IMR-90 (cell line): ENCODE measurements at regions not wholly inside any gene's neighbourhood (a gene's known extent, or its start where the extent isn't known, plus 50 kb on each side); places are given as distances from the start of the nearest gene placed in this dataset.

Experiments used
- ATAC-seq: fragments of 200-7000 bp; cut with Tn5 transposase; 2 replicates; pipeline ENCODE4 v1.9.1; 2020; ENCODE audit warnings: low read depth, mild to moderate bottlenecking, moderate library complexity
- BruUV-seq: library from RNA; stranded (reverse); fragments of 400-500 nt; replicated peaks from 2 replicates; lab custom pipeline; 2021; lab: Mats Ljungman, UMichigan
- CTCF ChIA-PET: fragments of 300-600 bp; formaldehyde crosslinking; extraction: SDS; loops from one replicate; lab custom pipeline; 2021; ENCODE audit warnings: antibody characterized with exemption; lab: Yijun Ruan, JAX
- POLR2A ChIA-PET: fragments of 300-600 bp; sonication (Branson Sonifier 250); formaldehyde crosslinking; loops from one replicate; lab custom pipeline; 2022; ENCODE audit warnings: antibody characterized with exemption; ENCODE audit not compliant: unreplicated experiment; lab: Charles Lee
- DNase-seq: peaks from one replicate; pipeline ENCODE4 v3.0.0; 2013
- H2AFZ ChIP-seq: replicated peaks from 2 replicates; pipeline ENCODE3; 2013; ENCODE audit warnings: low read length, mild to moderate bottlenecking; ENCODE audit not compliant: poor library complexity
- H2AK5ac ChIP-seq: 2 replicates; pipeline ENCODE4 v1.6.1; 2013; ENCODE audit warnings: low read depth, low read length, inconsistent platforms
- H2AK9ac ChIP-seq: replicated peaks from 2 replicates; pipeline ENCODE3; 2013; ENCODE audit warnings: mild to moderate bottlenecking, low read depth, low read length, moderate library complexity; ENCODE audit not compliant: poor library complexity
- H2BK120ac ChIP-seq: 2 replicates; pipeline ENCODE4 v1.6.1; 2013; ENCODE audit warnings: low read depth, low read length, inconsistent platforms
- H2BK15ac ChIP-seq: 3 replicates; pipeline ENCODE4 v1.6.1; 2013; ENCODE audit warnings: low read depth, low read length, inconsistent platforms
- H2BK20ac ChIP-seq: 2 replicates; pipeline ENCODE4 v1.6.1; 2013; ENCODE audit warnings: low read depth, mild to moderate bottlenecking, inconsistent platforms, low read length, moderate library complexity
- H2BK5ac ChIP-seq: 2 replicates; pipeline ENCODE4 v1.6.1; 2013; ENCODE audit warnings: mild to moderate bottlenecking, low read depth, low read length, inconsistent platforms; ENCODE audit not compliant: poor library complexity, severe bottlenecking
- H3K14ac ChIP-seq: replicated peaks from 2 replicates; pipeline ENCODE4 v1.6.1; 2013; ENCODE audit warnings: low read depth, low read length, inconsistent platforms
- H3K18ac ChIP-seq: 2 replicates; pipeline ENCODE4 v1.6.1; 2013; ENCODE audit warnings: low read depth, low read length, control low read depth
- H3K23ac ChIP-seq: 2 replicates; pipeline ENCODE4 v1.6.1; 2013; ENCODE audit warnings: low read depth, low read length, inconsistent platforms
- H3K27ac ChIP-seq: 2 replicates; pipeline ENCODE4 v1.5.1; 2013; ENCODE audit warnings: mild to moderate bottlenecking, control low read depth, low read length; ENCODE audit not compliant: insufficient read depth
- H3K27me3 ChIP-seq: 2 replicates; pipeline ENCODE4 v1.6.1; 2013; ENCODE audit warnings: low read length; ENCODE audit not compliant: control insufficient read depth, insufficient read depth
- H3K36me3 ChIP-seq: 2 replicates; pipeline ENCODE4 v1.6.1; 2013; ENCODE audit warnings: low read length, mixed read lengths; ENCODE audit not compliant: control insufficient read depth, insufficient read depth
- H3K4ac ChIP-seq: 2 replicates; pipeline ENCODE4 v1.6.1; 2013; ENCODE audit warnings: low read depth, low read length, inconsistent platforms
- H3K4me1 ChIP-seq: 2 replicates; pipeline ENCODE4 v1.6.1; 2013; ENCODE audit warnings: low read length, mixed read lengths; ENCODE audit not compliant: control insufficient read depth, insufficient read depth
- H3K4me2 ChIP-seq: 2 replicates; pipeline ENCODE4 v1.6.1; 2013; ENCODE audit warnings: low read depth, mild to moderate bottlenecking, control low read depth, low read length, moderate library complexity
- H3K4me3 ChIP-seq: 2 replicates; pipeline ENCODE4 v1.5.1; 2013; ENCODE audit warnings: low read depth, mild to moderate bottlenecking, control low read depth, low read length, moderate library complexity; ENCODE audit not compliant: insufficient read depth
- H3K56ac ChIP-seq: 2 replicates; pipeline ENCODE4 v1.6.1; 2013; ENCODE audit warnings: low read length, inconsistent platforms; ENCODE audit not compliant: insufficient read depth; ENCODE audit errors: extremely low read depth
- H3K79me1 ChIP-seq, 2 experiments: 2 replicates each; pipeline ENCODE4 v1.6.1; 2013; ENCODE audit warnings: low read length in 2 of 2, inconsistent platforms in 1 of 2, low read depth in 1 of 2
- H3K9ac ChIP-seq: 2 replicates; pipeline ENCODE4 v1.6.1; 2013; ENCODE audit warnings: low read depth, low read length, control low read depth
- H3K9me1 ChIP-seq: 2 replicates; pipeline ENCODE4 v1.6.1; 2013; ENCODE audit warnings: low read length, inconsistent platforms; ENCODE audit not compliant: insufficient read depth
- H3K9me3 ChIP-seq: 2 replicates; pipeline ENCODE4 v1.6.1; 2013; ENCODE audit warnings: low read length; ENCODE audit not compliant: control insufficient read depth, insufficient read depth
- H4K20me1 ChIP-seq: 2 replicates; pipeline ENCODE4 v1.6.1; 2013; ENCODE audit warnings: low read length, inconsistent platforms; ENCODE audit not compliant: insufficient read depth
- H4K5ac ChIP-seq: 2 replicates; pipeline ENCODE4 v1.6.1; 2013; ENCODE audit warnings: mild to moderate bottlenecking, low read depth, low read length, control low read depth
- H4K8ac ChIP-seq, 2 experiments: 2 replicates each; pipeline ENCODE4 v1.6.1; 2013; ENCODE audit warnings: low read depth in 2 of 2, low read length in 2 of 2, control low read depth in 1 of 2, inconsistent platforms in 1 of 2
- H4K91ac ChIP-seq: 2 replicates; pipeline ENCODE4 v1.6.1; 2013; ENCODE audit warnings: low read depth, low read length, inconsistent platforms; ENCODE audit not compliant: insufficient read depth
- CHD1 ChIP-seq: IDR thresholded peaks from 2 replicates; pipeline ENCODE4 v1.6.1; 2012; ENCODE audit warnings: low read depth, low read length, improper control_type of control experiment
- CTCF ChIP-seq: conservative IDR thresholded peaks from 2 replicates; pipeline ENCODE4 v1.5.1; 2012; ENCODE audit warnings: mild to moderate bottlenecking, low read depth, low read length, improper control_type of control experiment
- WGBS, 2 experiments: methylation state at CpG; one replicate each; pipeline versions ENCODE4 v1.1.5 to v1.1.7; 2013; ENCODE audit warnings: missing lambda C conversion rate in 2 of 2; ENCODE audit not compliant: insufficient read length in 1 of 2; ENCODE audit errors: extremely low coverage in 2 of 2; 5-methylcytosine and 5-hydroxymethylcytosine counted together
- dilution Hi-C: fragments of 300-500 bp; cut with HindIII; formaldehyde crosslinking; loops from one replicate; pipeline ENCODE4 v1.14.3; 2018; ENCODE audit warnings: low sequenced_read_pairs; ENCODE audit not compliant: unreplicated experiment
- in situ Hi-C: fragments of 300-500 bp; cut with MboI; formaldehyde crosslinking; loops from 3 replicates; pipeline ENCODE4 v1.14.3; 2019; ENCODE audit warnings: low sequenced_read_pairs, inconsistent platforms, mixed read lengths
- intact Hi-C: fragments of 100-400 bp; cut with micrococcal nuclease; formaldehyde crosslinking; loops from 2 replicates; pipeline ENCODE4 v1.10.0; 2022

- Histone ChIP-seq H3K9ac (no peak overlapping the region), H3K23ac (no peak overlapping the region), H3K4me1 (no peaks in the 10 kb centered on the region), H3K18ac (no peak overlapping the region), H3K27ac (no peak overlapping the region), H3K56ac (no peak overlapping the region), H2BK120ac (no peak overlapping the region), H4K91ac (no peak overlapping the region), H3K4me2 (no peak overlapping the region), H3K79me1 (no peaks in the 10 kb centered on the region), H3K9me3 (no peaks in the 10 kb centered on the region), H4K8ac (no peak overlapping the region), H2BK15ac (no peak overlapping the region), H3K4ac (no peak overlapping the region), H3K14ac (no peak overlapping the region), H4K5ac (no peak overlapping the region), H2BK5ac (no peak overlapping the region), H3K27me3 (peaks cover 5% of the 10 kb centered on the region), H2AK5ac (no peak overlapping the region), H4K20me1 (no peaks in the 10 kb centered on the region), H2AK9ac (no peak overlapping the region), H3K4me3 (no peak overlapping the region), H3K36me3 (no peaks in the 10 kb centered on the region), H3K9me1 (no peaks in the 10 kb centered on the region), H2BK20ac (no peak overlapping the region), H2AFZ (no peak overlapping the region)
- no peak for ATAC-seq
- POLR2A ChIA-PET = no interaction called here
- no peak for DNase-seq
- dilution Hi-C loops (no loop called here), in situ Hi-C loops (no loop called here), intact Hi-C loops (no loop called here)
- BruUV-seq = no TSS peak
- TF ChIP-seq CTCF = no peak
- no peak for TF ChIP-seq CHD1
- CTCF ChIA-PET = interaction anchor here (0.6 kb wide), 1 partner anchor 170 kb away, joined by 5 read pairs; no protein-coding TSS in a partner anchor
- WGBS, 2 experiments = 40% methylated on average over 1 of the region's 3 CpGs; no CpG with 5 or more reads in 1 of the 2 experiments
Observed at GRCh38 chr2:219759801-219760200, 132.4 kb downstream of the SLC4A3 start.
